HG02588 (cell line): ENCODE measurements at regions not wholly inside any gene's neighbourhood (a gene's known extent, or its start where the extent isn't known, plus 50 kb on each side); places are given as distances from the start of the nearest gene placed in this dataset.

Experiments
- ATAC-seq: cut with Tn5 transposase; IDR thresholded peaks from one replicate; pipeline ENCODE4 v1.9.1; 2021; ENCODE audit warnings: mild to moderate bottlenecking, moderate library complexity; ENCODE audit not compliant: unreplicated experiment

- ATAC-seq, result no peak
Measured at GRCh38 chr4:33306131-33306530, 2586.0 kb downstream of the PCDH7 start.

- no peak for ATAC-seq
Measured at GRCh38 chr4:33316033-33316432, 2595.9 kb downstream of the PCDH7 start.

- no peak for ATAC-seq
Measured at GRCh38 chr4:33316578-33316977, 2596.4 kb downstream of the PCDH7 start.

GRCh38 chr4:33323393-33323792 lies 2603.2 kb downstream of the PCDH7 start:
- ATAC-seq, result no peak

GRCh38 chr4:33334416-33334815 lies 2614.2 kb downstream of the PCDH7 start:
- no peak for ATAC-seq

GRCh38 chr4:33339762-33340161 lies 2619.6 kb downstream of the PCDH7 start:
- ATAC-seq, result no peak

GRCh38 chr4:33340168-33340567 lies 2620.0 kb downstream of the PCDH7 start:
- no peak for ATAC-seq

- no peak for ATAC-seq
Measured at GRCh38 chr4:33349376-33349775, 2629.2 kb downstream of the PCDH7 start.

- no peak for ATAC-seq
Measured at GRCh38 chr4:33357121-33357520, 2637.0 kb downstream of the PCDH7 start.

GRCh38 chr4:33369446-33369845 lies 2649.3 kb downstream of the PCDH7 start:
- ATAC-seq, result no peak

GRCh38 chr4:33381816-33382215 lies 2661.6 kb downstream of the PCDH7 start:
- no peak for ATAC-seq

- ATAC-seq, result no peak
Measured at GRCh38 chr4:33386764-33387163, 2666.6 kb downstream of the PCDH7 start.

- ATAC-seq, result no peak
Measured at GRCh38 chr4:33390976-33391375, 2670.8 kb downstream of the PCDH7 start.

GRCh38 chr4:33395731-33396485 lies 2675.7 kb downstream of the PCDH7 start:
- no peak for ATAC-seq

GRCh38 chr4:33400504-33400903 lies 2680.3 kb downstream of the PCDH7 start:
- no peak for ATAC-seq

- ATAC-seq, result no peak
Measured at GRCh38 chr4:33407496-33407895, 2687.3 kb downstream of the PCDH7 start.

GRCh38 chr4:33411182-33411581 lies 2691.0 kb downstream of the PCDH7 start:
- no peak for ATAC-seq

- no peak for ATAC-seq
Measured at GRCh38 chr4:33421887-33422286, 2701.7 kb downstream of the PCDH7 start.

- ATAC-seq, result no peak
Measured at GRCh38 chr4:33422656-33423055, 2702.5 kb downstream of the PCDH7 start.

- ATAC-seq, result no peak
Measured at GRCh38 chr4:33425936-33426335, 2705.8 kb downstream of the PCDH7 start.

- ATAC-seq, result no peak
Measured at GRCh38 chr4:33427676-33428075, 2707.5 kb downstream of the PCDH7 start.

GRCh38 chr4:33429971-33430370 lies 2709.8 kb downstream of the PCDH7 start:
- ATAC-seq, result no peak

GRCh38 chr4:33437406-33437805 lies 2717.2 kb downstream of the PCDH7 start:
- no peak for ATAC-seq
